GM21526 (cell line): ENCODE measurements at regions not wholly inside any gene's neighbourhood (a gene's known extent, or its start where the extent isn't known, plus 50 kb on each side); places are given as distances from the start of the nearest gene placed in this dataset.

Experiments used
- ATAC-seq: cut with Tn5 transposase; IDR thresholded peaks from one replicate; pipeline ENCODE4 v1.9.1; 2021; ENCODE audit warnings: moderate library complexity; ENCODE audit not compliant: unreplicated experiment, low FRiP score

DNA sequence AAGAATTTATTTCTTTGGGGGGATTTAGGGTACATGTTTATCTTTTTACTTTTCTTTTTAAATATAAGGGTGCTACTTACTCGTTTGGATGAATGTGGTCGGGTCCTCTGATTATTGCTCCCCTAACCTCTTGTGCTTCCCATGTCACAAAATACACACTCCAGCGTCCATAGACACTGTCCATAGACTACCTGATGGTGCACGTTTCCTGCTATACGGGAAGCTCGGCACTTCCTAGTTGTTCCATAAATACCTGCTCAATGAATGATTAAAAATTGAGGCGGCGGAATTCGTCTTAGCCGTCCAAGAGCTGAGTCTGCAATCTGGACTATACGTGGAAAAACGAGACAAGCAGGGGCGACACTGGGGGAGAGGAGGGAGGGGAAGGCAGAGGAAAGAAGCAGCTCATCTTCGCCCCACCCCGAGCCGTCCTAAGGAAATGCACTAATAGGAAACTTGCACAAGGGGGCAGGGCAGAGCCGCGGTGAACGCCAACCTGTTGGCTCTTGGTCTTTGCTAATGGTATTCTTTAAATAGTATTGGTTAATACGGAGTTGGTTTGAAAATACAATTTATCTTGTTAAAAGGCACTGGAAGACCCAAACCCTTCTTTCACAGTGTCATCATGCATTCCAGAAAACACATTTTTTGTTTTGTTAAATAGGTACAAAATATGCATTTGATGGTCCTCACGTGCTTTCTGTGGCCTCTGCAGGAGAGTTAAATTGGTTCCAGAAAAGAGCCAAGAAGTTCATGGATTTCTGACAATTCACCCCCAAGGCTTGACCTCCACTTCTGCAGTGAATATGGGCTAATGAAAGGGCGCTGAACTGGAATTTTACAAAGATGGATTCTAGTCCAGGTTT lies 73.0 kb upstream of the KCTD1 start:
- peak; percentile 62 for ATAC-seq

DNA sequence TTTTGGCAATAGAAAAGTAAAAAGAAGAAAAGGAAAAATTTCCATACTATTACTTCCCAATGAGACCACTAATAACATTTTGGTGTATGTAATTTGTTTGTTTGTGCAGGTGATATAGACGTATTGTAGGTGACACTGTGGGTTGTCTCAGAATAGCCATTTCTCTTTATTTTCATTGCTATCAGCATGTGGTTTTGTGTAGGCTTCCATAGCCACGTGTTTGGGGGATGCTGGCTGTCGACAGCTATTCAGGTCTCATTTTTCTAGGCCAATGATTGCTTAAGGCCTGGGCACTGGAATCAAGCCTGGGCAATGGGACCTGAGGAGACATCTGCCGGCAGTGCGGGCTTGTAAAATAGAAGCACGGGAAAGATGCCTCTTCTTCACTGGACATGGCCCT lies 71.0 kb upstream of the KCTD1 start:
- no peak for ATAC-seq

DNA sequence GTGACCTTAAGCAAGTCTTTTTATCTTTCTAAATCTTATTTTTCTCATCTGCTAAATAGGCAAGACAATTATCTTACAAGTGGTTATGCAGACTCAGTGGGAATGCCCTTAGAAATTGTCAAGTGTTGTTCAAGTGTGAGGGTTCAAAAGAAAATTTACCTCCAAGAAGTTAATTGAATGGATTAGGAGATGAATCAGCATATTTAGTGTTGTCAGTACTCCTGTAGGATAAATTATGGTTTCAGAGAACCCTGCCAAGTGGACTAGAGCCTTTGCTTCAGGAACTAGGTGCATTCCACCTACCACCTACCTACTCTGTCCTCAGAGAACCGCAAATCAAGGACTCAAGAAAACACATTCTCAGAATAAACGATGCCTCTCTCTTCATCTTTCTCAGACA lies 69.8 kb upstream of the KCTD1 start:
- no peak for ATAC-seq

DNA sequence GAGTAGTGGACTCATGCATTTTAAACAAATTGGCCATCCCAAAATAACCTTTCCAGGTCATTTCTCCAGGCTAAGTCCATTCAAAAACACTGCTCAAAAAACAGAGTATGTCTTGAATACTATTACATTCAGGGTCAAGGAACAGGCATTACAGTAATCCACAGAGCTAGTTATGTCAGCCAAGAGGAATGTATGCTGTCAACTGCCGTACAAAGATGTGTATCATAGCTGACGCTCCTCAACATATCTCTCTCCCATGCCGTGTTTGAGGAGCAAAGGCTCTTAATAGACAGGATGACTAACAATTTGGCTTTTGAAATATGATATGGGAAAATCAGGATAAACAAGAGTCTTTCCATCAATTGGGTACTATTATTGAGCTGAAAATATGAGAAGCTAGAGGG lies 68.8 kb upstream of the KCTD1 start:
- ATAC-seq = no peak

DNA sequence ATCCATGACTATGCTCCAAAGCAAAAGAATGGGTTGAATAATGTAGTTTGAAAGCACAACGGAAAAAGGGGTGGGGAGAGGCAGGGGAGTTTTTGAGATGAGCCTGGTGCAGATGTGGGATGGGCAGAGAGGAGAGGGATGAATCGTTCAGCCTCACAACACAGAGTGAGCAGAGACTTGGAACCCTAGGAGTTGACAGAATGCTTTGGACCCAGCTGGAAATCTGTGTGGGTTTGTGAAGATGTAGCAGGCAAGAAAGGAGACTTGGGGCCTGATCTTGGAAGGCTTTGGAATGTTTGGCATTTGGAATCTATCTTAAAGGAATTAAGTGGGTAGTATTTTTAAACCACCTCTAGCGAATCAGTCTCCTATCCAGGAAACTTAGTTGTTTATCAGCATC lies 66.0 kb upstream of the KCTD1 start:
- ATAC-seq = no peak
